ENCODE measurements at regions not wholly inside any gene's neighbourhood (a gene's known extent, or its start where the extent isn't known, plus 50 kb on each side); places are given as distances from the start of the nearest gene placed in this dataset.

- no peaks in the 10 kb centered on the region for H3K9me3 ChIP-seq
- no peaks in the 10 kb centered on the region for H3K36me3 ChIP-seq (ENCODE audit: low read depth, missing control alignments)
- intact Hi-C loops (cut with DNase I; ENCODE audit: low total_unique reads) = no loop called here
- no peak overlapping the region for H3K4me3 ChIP-seq
- DNase-seq = no peak
- H3K27me3 ChIP-seq = no peaks in the 10 kb centered on the region
- no peak for TF ChIP-seq POLR2A (IDR thresholded peaks at IDR 0.05)
- TF ChIP-seq CTCF (IDR thresholded peaks at IDR 0.05) = no peak
- no peak overlapping the region for H3K27ac ChIP-seq
- peaks cover 5% of the 10 kb centered on the region for H3K4me1 ChIP-seq
- WGBS, 2 donors = 79% methylated on average over 10 of the region's 10 CpGs
Measured at GRCh38 chr16:85992359-85992758, 93.4 kb downstream of the IRF8 start.

DNA sequence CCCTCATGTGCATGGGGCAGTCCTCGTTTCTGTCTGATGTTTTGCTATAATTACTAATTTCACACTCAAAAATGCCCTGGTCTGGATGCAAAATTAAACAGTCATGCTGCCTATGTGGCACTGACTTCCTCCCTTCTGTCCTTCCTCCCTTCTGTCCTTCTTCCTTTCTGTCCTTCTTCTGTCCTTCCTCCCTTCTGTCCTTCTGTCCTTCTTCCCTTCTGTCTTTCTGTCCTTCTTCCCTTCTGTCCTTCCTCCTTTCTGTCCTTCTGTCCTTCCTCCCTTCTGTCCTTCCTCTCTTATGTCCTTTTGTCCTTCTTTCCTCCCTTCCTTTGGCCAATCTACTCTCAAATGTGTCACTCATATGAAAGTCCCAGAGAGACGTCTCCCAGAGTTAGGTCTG, 93.8 kb downstream of the IRF8 start:
- Histone ChIP-seq H3K4me1 (peaks cover 5% of the 10 kb centered on the region), H3K36me3 (ENCODE audit: low read depth, missing control alignments) (no peaks in the 10 kb centered on the region), H3K27ac (no peak overlapping the region), H3K4me3 (no peak overlapping the region), H3K9me3 (no peaks in the 10 kb centered on the region), H3K27me3 (no peaks in the 10 kb centered on the region)
- TF ChIP-seq POLR2A (IDR thresholded peaks at IDR 0.05) (no peak), CTCF (IDR thresholded peaks at IDR 0.05) (no peak)
- WGBS, 2 donors = 76 to 97% methylated on average over 2 of the region's 2 CpGs
- DNase-seq = no peak
- intact Hi-C loops (cut with DNase I; ENCODE audit: low total_unique reads) = no loop called here

GRCh38 chr16:85994492-85995490, 95.8 kb downstream of the IRF8 start:
- WGBS, 2 donors = 79 to 81% methylated on average over 20 of the region's 20 CpGs
- no peak for DNase-seq

GRCh38 chr16:85995541-85996423, 96.8 kb downstream of the IRF8 start:
- TF ChIP-seq POLR2A (IDR thresholded peaks at IDR 0.05) (no peak), CTCF (IDR thresholded peaks at IDR 0.05) (no peak)
- H3K27me3 ChIP-seq = no peaks in the 10 kb centered on the region
- 82 to 84% methylated on average over 27 of the region's 27 CpGs for WGBS, 2 donors
- intact Hi-C loops (cut with DNase I; ENCODE audit: low total_unique reads) = no loop called here
- H3K36me3 ChIP-seq (ENCODE audit: low read depth, missing control alignments) = no peaks in the 10 kb centered on the region
- peaks cover 5% of the 10 kb centered on the region for H3K4me1 ChIP-seq
- no peak for DNase-seq
- no peak overlapping the region for H3K27ac ChIP-seq
- H3K9me3 ChIP-seq = no peaks in the 10 kb centered on the region
- H3K4me3 ChIP-seq = no peak overlapping the region

More at GRCh38 chr16:85994492-85995490, 95.8 kb downstream of the IRF8 start:
- Histone ChIP-seq H3K4me1 (peaks cover 5% of the 10 kb centered on the region), H3K4me3 (no peak overlapping the region), H3K36me3 (ENCODE audit: low read depth, missing control alignments) (no peaks in the 10 kb centered on the region), H3K9me3 (no peaks in the 10 kb centered on the region), H3K27me3 (no peaks in the 10 kb centered on the region), H3K27ac (no peak overlapping the region)
- TF ChIP-seq POLR2A (IDR thresholded peaks at IDR 0.05) (no peak), CTCF (IDR thresholded peaks at IDR 0.05) (no peak)
- intact Hi-C loops (cut with DNase I; ENCODE audit: low total_unique reads) = no loop called here

Measured in testis (tissue), 2 donors.